ENCODE measurements at regions not wholly inside any gene's neighbourhood (a gene's known extent, or its start where the extent isn't known, plus 50 kb on each side); places are given as distances from the start of the nearest gene placed in this dataset.

GRCh38 chr6:108746836-108747575 lies 101.2 kb upstream of the ARMC2 start:
- TF ChIP-seq CTCF (IDR thresholded peaks at IDR 0.05 in 4 of 5, conservative IDR thresholded peaks at IDR 0.05 in 1 of 5) (no peak), POLR2A (IDR thresholded peaks at IDR 0.05) (no peak)
